Lower lobe of right lung (tissue), 2 donors: ENCODE measurements at regions not wholly inside any gene's neighbourhood (a gene's known extent, or its start where the extent isn't known, plus 50 kb on each side); places are given as distances from the start of the nearest gene placed in this dataset.

Experiments used
- ATAC-seq, 2 donors: fragments of 200-7000 bp; cut with Tn5 transposase; one replicate each; pipeline ENCODE4 v1.9.1; 2020 to 2022; ENCODE audit warnings: mild to moderate bottlenecking in 2 of 2, moderate library complexity in 2 of 2
- DNase-seq: peaks from one replicate; pipeline ENCODE4 v3.0.0-alpha.2; 2020
- H3K27ac ChIP-seq: fragments of 200-600 bp; one replicate; pipeline ENCODE4 v1.8.0; 2022
- H3K27me3 ChIP-seq: fragments of 200-600 bp; one replicate; pipeline ENCODE4 v1.8.0; 2022; ENCODE audit warnings: low read depth
- H3K36me3 ChIP-seq: fragments of 200-600 bp; one replicate; pipeline ENCODE4 v1.8.0; 2022; ENCODE audit warnings: mild to moderate bottlenecking
- H3K4me1 ChIP-seq: fragments of 200-600 bp; one replicate; pipeline ENCODE4 v1.8.0; 2022
- H3K4me3 ChIP-seq: fragments of 200-600 bp; one replicate; pipeline ENCODE4 v1.8.0; 2022; ENCODE audit warnings: mild to moderate bottlenecking
- H3K9me3 ChIP-seq: fragments of 200-600 bp; one replicate; pipeline ENCODE4 v1.8.0; 2022
- intact Hi-C: fragments of 100-400 bp; cut with DNase I; formaldehyde crosslinking; loops from one replicate; pipeline ENCODE4 v1.11.0; 2022
- TF ChIP-seq, protein P1 (sequence below): fragments of 200-600 bp; IDR thresholded peaks from one replicate; pipeline ENCODE4 v1.8.0; 2022; ENCODE audit warnings: antibody characterized with exemption, mild to moderate bottlenecking
- donor health status: DM: no; HTN: yes; CAD: no; lungs with severe emphysema.

DNA sequence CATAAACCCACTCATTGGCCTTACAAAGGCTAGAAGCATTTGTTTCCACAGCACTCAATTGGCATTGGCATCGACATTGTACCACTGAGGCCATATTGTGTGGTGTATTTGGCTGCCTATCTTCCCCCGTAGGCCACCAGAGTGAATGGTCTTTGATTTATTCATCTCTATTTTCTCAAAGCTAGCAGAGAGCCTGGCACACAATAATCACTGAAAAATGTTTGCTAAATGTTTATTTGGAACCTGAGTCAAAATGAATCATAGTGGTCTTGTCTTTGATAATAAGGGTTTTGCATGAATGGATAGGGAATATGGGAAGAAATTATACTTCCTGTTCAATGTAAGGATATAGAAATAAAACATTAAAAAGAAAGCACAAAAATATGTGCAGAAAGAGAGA, 107.3 kb upstream of the SLC8A1 start:
- TF ChIP-seq, protein P1, sequence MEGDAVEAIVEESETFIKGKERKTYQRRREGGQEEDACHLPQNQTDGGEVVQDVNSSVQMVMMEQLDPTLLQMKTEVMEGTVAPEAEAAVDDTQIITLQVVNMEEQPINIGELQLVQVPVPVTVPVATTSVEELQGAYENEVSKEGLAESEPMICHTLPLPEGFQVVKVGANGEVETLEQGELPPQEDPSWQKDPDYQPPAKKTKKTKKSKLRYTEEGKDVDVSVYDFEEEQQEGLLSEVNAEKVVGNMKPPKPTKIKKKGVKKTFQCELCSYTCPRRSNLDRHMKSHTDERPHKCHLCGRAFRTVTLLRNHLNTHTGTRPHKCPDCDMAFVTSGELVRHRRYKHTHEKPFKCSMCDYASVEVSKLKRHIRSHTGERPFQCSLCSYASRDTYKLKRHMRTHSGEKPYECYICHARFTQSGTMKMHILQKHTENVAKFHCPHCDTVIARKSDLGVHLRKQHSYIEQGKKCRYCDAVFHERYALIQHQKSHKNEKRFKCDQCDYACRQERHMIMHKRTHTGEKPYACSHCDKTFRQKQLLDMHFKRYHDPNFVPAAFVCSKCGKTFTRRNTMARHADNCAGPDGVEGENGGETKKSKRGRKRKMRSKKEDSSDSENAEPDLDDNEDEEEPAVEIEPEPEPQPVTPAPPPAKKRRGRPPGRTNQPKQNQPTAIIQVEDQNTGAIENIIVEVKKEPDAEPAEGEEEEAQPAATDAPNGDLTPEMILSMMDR = no peak
- Histone ChIP-seq H3K36me3 (no peaks in the 10 kb centered on the region), H3K9me3 (no peaks in the 10 kb centered on the region), H3K27me3 (no peaks in the 10 kb centered on the region), H3K4me1 (no peaks in the 10 kb centered on the region), H3K27ac (no peak overlapping the region), H3K4me3 (no peak overlapping the region)
- intact Hi-C loops = loop anchor here (10.0 kb wide), 1 partner anchor 644 kb away; no protein-coding TSS in a partner anchor
- ATAC-seq = peak in 1 of 2 donors; percentile 13
- DNase-seq = no peak

DNA sequence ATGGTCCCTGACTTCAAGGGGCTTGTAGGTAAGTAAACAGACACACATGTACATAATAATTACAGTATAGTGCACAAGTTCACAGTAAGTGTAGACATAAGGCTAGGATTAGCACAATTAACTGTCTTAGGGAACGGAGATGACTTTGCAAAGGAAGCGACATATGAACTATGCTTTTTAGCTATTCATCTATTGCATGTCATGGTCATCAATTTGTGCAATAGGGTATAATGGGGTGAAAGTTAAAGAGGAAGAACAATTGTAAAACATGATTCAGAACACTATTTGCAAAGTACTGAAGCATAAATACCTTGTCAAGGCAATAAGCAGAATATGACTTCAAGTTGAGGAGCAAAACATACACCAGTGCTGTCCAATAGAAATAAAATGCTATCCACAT, 112.3 kb upstream of the SLC8A1 start:
- DNase-seq (no peak), ATAC-seq (peak in 1 of 2 donors; percentile 19)
- no peak overlapping the region for H3K27ac ChIP-seq
- no peaks in the 10 kb centered on the region for H3K4me1 ChIP-seq
- intact Hi-C loops = no loop called here
- H3K4me3 ChIP-seq = no peak overlapping the region
- no peaks in the 10 kb centered on the region for H3K27me3 ChIP-seq
- H3K36me3 ChIP-seq = no peaks in the 10 kb centered on the region
- TF ChIP-seq, protein P1 = no peak
- no peaks in the 10 kb centered on the region for H3K9me3 ChIP-seq

DNA sequence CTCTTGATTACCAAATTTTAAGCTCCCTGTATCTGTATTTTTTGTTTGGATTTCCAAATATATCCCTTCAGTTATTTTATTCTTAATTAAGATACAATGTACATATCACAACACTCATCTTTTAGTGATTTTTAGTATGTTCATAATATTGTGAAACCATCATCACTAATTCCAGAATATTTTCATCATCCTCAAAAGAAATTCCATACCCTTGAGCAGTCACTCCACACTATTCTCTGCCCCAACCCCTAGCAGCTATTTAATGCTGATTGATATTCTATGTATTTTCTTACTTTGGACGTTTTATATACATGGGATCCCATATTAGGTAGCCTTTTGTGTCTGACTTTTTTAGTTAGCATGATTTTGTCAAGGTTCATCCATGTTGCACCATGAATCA, 127.4 kb upstream of the SLC8A1 start:
- intact Hi-C loops = no loop called here
- no peak for DNase-seq
- TF ChIP-seq, protein P1 = no peak
- H3K27me3 ChIP-seq = no peaks in the 10 kb centered on the region
- no peak for ATAC-seq
- H3K27ac ChIP-seq = no peak overlapping the region
- H3K9me3 ChIP-seq = no peaks in the 10 kb centered on the region
- no peaks in the 10 kb centered on the region for H3K4me1 ChIP-seq
- no peaks in the 10 kb centered on the region for H3K36me3 ChIP-seq
- no peak overlapping the region for H3K4me3 ChIP-seq

DNA sequence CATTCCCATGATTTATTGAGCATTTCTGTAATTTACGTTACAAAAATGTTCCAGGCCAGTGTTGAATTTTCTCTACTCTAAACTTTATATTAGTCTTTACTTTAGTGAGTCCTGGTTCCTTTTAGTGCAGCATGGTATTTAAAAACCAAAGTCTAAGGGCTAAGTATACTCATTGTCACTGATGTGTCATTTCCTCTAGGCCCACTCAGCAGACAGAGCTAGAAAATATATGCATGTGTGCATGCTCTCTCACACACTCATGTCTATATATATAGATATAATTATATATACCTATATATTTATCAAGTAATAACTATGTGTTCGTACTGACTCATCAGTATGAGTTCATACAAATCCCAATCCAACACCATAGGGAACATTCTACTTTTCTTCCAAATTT, 132.5 kb upstream of the SLC8A1 start:
- intact Hi-C loops = no loop called here
- TF ChIP-seq, protein P1 = no peak
- Histone ChIP-seq H3K36me3 (no peaks in the 10 kb centered on the region), H3K9me3 (no peaks in the 10 kb centered on the region), H3K27me3 (no peaks in the 10 kb centered on the region), H3K4me3 (no peak overlapping the region), H3K27ac (no peak overlapping the region), H3K4me1 (no peaks in the 10 kb centered on the region)
- ATAC-seq (no peak), DNase-seq (no peak)

DNA sequence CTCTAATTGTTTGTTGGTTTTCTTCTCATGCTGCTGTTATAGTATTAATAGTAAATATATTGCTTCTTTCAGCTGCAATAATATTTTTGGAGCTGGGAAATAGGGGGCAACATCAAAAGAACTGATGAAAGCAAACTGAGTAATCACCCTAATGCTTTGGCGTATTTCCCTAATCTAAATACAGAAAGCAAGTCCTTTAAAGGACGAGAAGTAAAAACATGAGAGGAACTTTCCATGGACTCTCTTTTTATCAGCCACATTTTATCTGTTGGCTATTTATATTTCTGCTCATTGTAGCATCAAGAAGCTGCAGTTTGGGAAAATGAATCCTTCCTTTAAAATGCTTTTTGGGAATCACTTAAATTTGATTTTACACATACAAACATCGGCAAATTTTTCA, 139.9 kb upstream of the SLC8A1 start:
- Histone ChIP-seq H3K27me3 (no peaks in the 10 kb centered on the region), H3K4me1 (no peaks in the 10 kb centered on the region), H3K4me3 (no peak overlapping the region), H3K9me3 (no peaks in the 10 kb centered on the region), H3K36me3 (no peaks in the 10 kb centered on the region), H3K27ac (no peak overlapping the region)
- ATAC-seq = no peak
- intact Hi-C loops = no loop called here
- no peak for DNase-seq
- TF ChIP-seq, protein P1 = no peak

DNA sequence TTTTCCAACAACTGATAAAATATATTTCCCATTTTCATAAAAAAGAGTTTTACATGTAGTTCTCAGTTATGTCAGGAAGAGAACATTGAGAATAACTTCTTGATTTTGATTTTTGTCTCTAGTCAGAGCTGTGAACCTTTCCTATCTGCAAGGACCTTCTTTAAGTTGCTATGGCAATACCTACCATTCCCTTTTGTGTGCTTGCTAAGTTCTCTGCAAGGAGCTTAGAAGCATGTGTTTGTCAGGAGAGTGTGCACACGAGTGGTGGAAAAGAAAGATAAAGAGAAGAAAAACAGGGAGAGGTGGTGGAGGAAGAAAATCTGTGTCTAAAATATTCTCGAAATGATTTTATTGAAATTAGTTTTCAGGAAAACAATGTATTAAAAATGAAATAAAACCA, 140.3 kb upstream of the SLC8A1 start:
- Histone ChIP-seq H3K27ac (no peak overlapping the region), H3K4me1 (no peaks in the 10 kb centered on the region), H3K4me3 (no peak overlapping the region), H3K27me3 (no peaks in the 10 kb centered on the region), H3K9me3 (no peaks in the 10 kb centered on the region), H3K36me3 (no peaks in the 10 kb centered on the region)
- TF ChIP-seq, protein P1 = no peak
- ATAC-seq (no peak), DNase-seq (no peak)
- intact Hi-C loops = no loop called here
